Activated naive CD4-positive, alpha-beta T cell treated with anti-CD3 and anti-CD28 coated beads, Interleukin-2, amount 50 U/mL, for 72 hours (primary cell): ENCODE measurements at regions not wholly inside any gene's neighbourhood (a gene's known extent, or its start where the extent isn't known, plus 50 kb on each side); places are given as distances from the start of the nearest gene placed in this dataset.

Experiments used
- ATAC-seq, 2 donors: fragments of 150-1000 bp; cut with Tn5 transposase; 2 replicates each; pipeline ENCODE4 v1.10.0; 2021; ENCODE audit warnings: mild to moderate bottlenecking in 2 of 2, moderate library complexity in 2 of 2
- DNase-seq, 2 donors: peaks; one replicate each; pipeline ENCODE4 v3.0.0; 2021 to 2022; ENCODE audit warnings: low spot score in 2 of 2
- H3K27ac Mint-ChIP-seq, 2 donors: one replicate each; pipeline ENCODE4 v1.8.0; 2022; ENCODE audit warnings: mild to moderate bottlenecking in 2 of 2, mixed read lengths in 2 of 2
- H3K36me3 Mint-ChIP-seq, 2 donors: one replicate each; pipeline ENCODE4 v1.8.0; 2022; ENCODE audit warnings: mixed read lengths in 2 of 2
- H3K9me3 Mint-ChIP-seq, 2 donors: one replicate each; pipeline ENCODE4 v1.8.0; 2022; ENCODE audit warnings: mixed read lengths in 2 of 2

GRCh38 chr6:74867291-74867690, 338.6 kb downstream of the COL12A1 start:
- no peak overlapping the region for H3K27ac Mint-ChIP-seq
- no peaks in the 10 kb centered on the region for H3K36me3 Mint-ChIP-seq
- H3K9me3 Mint-ChIP-seq, result peaks cover 6 to 16% of the 10 kb centered on the region in 2 donors
- ATAC-seq, result no peak
- DNase-seq, result no peak

DNA sequence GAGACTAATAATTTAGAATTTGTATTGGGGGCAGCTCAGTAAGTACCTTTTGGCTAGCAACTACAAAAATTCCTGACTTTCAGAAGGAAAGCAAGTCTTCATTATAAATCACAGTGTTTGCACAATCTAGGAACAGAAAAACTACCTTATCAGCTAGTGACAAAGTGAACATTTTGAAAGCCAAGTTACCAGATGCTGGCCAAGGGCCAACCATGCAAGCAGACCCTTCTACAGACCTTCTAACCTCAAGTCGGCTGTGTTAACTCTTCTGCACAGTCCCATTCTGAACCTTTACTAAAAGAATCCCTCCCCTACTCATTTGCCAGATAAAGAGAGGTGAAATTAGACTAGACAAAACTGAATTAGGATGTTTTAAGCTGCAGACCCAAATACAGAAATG, 341.9 kb downstream of the COL12A1 start:
- Mint-ChIP-seq H3K36me3 (no peaks in the 10 kb centered on the region), H3K27ac (no peak overlapping the region), H3K9me3 (peaks cover 0 to 6% of the 10 kb centered on the region in 2 donors)
- DNase-seq (no peak), ATAC-seq (no peak)

DNA sequence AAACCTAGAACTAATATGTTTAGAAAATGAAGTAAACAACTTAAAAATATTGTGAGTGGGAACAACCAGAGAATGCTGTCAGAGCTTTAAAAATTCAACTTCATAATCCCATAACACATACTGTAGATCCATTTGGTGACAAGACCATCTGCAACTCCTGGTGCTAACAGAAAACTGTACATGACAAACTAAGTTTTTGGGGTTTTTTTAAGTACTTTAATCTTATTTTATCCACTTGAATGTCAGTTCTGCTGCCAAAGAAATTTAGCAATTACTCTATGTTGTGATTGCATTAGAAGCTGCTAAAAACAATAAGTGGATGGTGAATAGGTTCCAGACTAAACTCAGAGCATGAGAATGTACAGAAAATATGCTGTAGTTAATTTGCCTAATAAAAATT, 345.4 kb downstream of the COL12A1 start:
- H3K36me3 Mint-ChIP-seq, result no peaks in the 10 kb centered on the region
- no peaks in the 10 kb centered on the region for H3K9me3 Mint-ChIP-seq
- no peak for DNase-seq
- no peak for ATAC-seq
- H3K27ac Mint-ChIP-seq, result no peak overlapping the region

GRCh38 chr6:74857157-74857556, 348.7 kb downstream of the COL12A1 start:
- Mint-ChIP-seq H3K9me3 (no peaks in the 10 kb centered on the region), H3K36me3 (no peaks in the 10 kb centered on the region), H3K27ac (no peak overlapping the region)
- ATAC-seq (no peak), DNase-seq (no peak)

DNA sequence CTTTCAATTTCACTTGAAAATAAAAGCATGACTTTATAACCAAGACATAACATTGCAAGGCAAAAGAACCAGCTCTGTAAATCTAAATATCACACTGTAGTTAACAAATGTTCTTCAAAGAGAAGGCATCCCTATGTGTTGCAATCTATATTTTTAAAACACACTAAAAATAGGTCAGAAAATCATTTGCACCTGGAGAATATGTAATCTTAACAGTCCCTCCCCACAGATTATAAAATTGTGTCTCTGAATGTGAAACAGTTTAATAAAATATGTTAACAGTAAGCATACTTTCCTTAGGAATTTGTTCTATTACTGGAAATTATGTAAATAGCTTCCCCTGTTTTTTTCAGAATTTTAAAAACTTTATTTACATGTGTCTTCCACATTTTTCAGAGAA, 351.9 kb downstream of the COL12A1 start:
- H3K9me3 Mint-ChIP-seq, result no peaks in the 10 kb centered on the region
- ATAC-seq (no peak), DNase-seq (no peak)
- H3K27ac Mint-ChIP-seq, result no peak overlapping the region
- no peaks in the 10 kb centered on the region for H3K36me3 Mint-ChIP-seq

GRCh38 chr6:74851596-74851995, 354.3 kb downstream of the COL12A1 start:
- no peak overlapping the region for H3K27ac Mint-ChIP-seq
- no peak for DNase-seq
- no peaks in the 10 kb centered on the region for H3K9me3 Mint-ChIP-seq
- no peak for ATAC-seq
- H3K36me3 Mint-ChIP-seq, result no peaks in the 10 kb centered on the region

DNA sequence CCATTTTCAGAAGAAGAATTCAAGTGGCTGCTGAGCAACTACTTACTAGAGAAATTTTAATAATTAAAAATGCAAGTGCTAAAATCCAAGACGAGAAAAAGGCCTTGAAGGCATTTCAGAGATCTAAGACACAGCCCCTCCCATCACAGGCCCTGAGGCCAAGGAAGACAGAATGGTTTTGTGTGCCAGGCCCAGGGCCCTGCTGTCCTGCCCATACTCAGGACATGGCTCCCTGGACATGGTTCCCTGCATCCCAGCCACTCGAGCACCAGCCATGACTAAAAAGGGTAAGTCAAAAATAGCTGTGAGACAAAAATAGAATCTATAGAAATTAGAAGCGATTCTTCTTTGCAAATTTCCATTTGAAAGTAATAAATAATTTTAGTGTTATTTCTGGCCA, 364.9 kb downstream of the COL12A1 start:
- H3K27ac Mint-ChIP-seq, result no peak overlapping the region
- peaks cover 0 to 5% of the 10 kb centered on the region in 2 donors for H3K9me3 Mint-ChIP-seq
- H3K36me3 Mint-ChIP-seq, result no peaks in the 10 kb centered on the region
- DNase-seq, result no peak
- ATAC-seq, result no peak

GRCh38 chr6:74834967-74835366, 370.9 kb downstream of the COL12A1 start:
- Mint-ChIP-seq H3K27ac (no peak overlapping the region), H3K36me3 (no peaks in the 10 kb centered on the region), H3K9me3 (peaks cover 1 to 9% of the 10 kb centered on the region in 2 donors)
- no peak for ATAC-seq
- DNase-seq, result no peak

- ATAC-seq, result no peak
- Mint-ChIP-seq H3K9me3 (peaks cover 16 to 18% of the 10 kb centered on the region in 2 donors), H3K36me3 (no peaks in the 10 kb centered on the region), H3K27ac (no peak overlapping the region)
- DNase-seq, result no peak
These were observed 379.6 kb downstream of the COL12A1 start for GRCh38 chr6:74826263-74826662.

DNA sequence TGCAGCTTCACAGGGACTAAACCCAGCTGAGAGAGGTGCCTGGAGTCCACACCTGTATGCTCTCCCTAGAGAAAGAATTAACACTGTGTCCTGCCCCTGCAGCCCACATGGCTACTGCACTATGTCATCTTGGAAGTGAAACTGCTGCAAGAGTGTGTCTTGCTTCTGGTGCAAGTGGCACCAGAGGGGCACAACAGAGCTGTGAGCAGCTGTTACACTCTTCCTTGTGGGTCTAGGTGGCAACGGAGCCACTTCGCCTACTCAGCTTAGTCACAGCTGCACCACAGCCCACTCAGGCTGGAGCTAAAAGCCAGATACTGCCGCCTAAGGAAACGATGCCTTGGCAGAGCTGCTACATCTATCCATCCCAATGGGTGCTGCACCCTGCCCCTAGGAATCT, 391.4 kb downstream of the COL12A1 start:
- no peaks in the 10 kb centered on the region for H3K36me3 Mint-ChIP-seq
- DNase-seq (no peak), ATAC-seq (no peak)
- H3K9me3 Mint-ChIP-seq, result peaks cover 29 to 31% of the 10 kb centered on the region in 2 donors
- no peak overlapping the region for H3K27ac Mint-ChIP-seq

DNA sequence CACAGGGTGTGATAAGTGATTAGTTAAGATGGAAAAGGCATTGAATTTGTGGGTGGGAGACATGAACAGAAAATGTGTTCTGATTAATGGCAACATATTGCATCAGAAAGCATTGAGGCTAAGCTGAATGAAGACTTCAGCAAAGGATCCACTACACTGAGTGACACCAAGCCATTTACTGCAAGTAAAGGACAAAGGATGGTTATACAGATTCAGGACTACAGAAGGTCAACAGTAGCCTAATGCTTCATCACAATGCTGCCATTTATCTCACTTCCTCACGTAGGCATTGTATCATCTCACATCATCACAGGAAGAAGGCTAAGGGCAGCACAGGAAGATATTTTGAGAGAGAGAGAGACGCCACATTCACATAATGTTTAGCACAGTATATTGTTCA, 398.2 kb downstream of the COL12A1 start:
- peaks cover 0 to 9% of the 10 kb centered on the region in 2 donors for H3K9me3 Mint-ChIP-seq
- no peaks in the 10 kb centered on the region for H3K36me3 Mint-ChIP-seq
- DNase-seq, result no peak
- no peak for ATAC-seq
- H3K27ac Mint-ChIP-seq, result no peak overlapping the region

DNA sequence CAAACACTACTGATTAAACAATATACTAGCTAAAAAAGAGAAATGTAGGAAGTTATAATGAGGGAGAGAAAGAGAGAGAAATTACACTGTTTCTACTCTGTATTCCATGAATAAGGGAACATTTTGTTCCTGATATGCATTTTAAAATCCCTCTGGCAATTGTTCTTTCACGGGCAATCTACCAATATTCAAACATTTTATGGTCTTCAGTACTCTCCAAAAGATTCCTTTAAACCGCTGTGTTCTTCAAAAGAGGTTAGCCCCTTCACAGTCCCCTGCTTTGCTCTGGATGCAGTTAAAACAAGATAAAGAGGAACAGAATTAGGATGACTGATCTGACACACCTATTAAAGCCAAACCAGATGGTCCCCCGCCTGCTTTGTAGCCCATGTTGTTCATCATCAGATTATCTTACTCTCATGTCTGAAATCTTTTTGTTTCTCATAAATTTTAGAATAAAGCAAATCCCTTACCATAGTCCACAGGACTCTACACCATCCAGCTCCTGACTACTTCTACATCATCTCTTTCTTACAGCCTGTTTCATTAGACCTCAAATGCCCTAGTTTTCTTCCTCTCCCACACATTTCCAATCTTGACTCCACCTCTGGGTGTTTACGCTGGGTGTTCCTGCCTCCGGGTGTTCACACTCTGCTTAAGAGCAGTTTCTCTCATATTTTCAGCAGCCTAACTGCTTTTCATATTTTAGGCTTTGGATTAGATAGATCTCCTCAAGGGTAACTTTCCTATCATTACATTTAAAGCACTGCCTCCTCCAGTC, 399.7 kb downstream of the COL12A1 start:
- DNase-seq (no peak), ATAC-seq (no peak)
- H3K27ac Mint-ChIP-seq, result no peak overlapping the region
- no peaks in the 10 kb centered on the region for H3K36me3 Mint-ChIP-seq
- H3K9me3 Mint-ChIP-seq, result peaks cover 0 to 9% of the 10 kb centered on the region in 2 donors

- no peak for DNase-seq
- no peak for ATAC-seq
- H3K9me3 Mint-ChIP-seq, result peaks cover 25 to 26% of the 10 kb centered on the region in 2 donors
- H3K27ac Mint-ChIP-seq, result no peak overlapping the region
- peaks cover 5 to 7% of the 10 kb centered on the region in 2 donors for H3K36me3 Mint-ChIP-seq
These were observed 407.6 kb downstream of the COL12A1 start for GRCh38 chr6:74798302-74798701.

GRCh38 chr6:74785236-74785635, 420.6 kb downstream of the COL12A1 start:
- DNase-seq, result no peak
- H3K9me3 Mint-ChIP-seq, result peaks cover 16 to 24% of the 10 kb centered on the region in 2 donors
- H3K36me3 Mint-ChIP-seq, result peaks cover 0 to 5% of the 10 kb centered on the region in 2 donors
- no peak overlapping the region for H3K27ac Mint-ChIP-seq
- no peak for ATAC-seq

DNA sequence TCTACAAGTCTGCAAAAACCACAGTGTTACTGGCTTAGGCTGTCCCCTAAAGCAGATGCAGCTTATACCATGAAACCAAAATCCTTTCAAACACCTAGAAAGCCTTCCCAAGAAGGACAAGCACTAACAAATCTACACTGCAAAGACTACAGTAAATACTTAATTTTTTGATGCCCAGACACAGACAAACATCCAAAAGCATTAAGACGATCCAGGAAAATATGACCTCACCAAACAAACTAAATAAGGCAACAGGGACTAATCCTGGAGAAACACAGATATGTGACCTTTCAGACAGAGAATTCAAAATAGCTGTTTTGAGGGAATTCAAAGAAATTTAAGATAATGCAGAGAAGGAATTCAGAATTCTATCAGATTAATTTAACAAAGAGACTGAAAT, 423.5 kb downstream of the COL12A1 start:
- Mint-ChIP-seq H3K9me3 (peaks cover 16 to 19% of the 10 kb centered on the region in 2 donors), H3K36me3 (no peaks in the 10 kb centered on the region), H3K27ac (no peak overlapping the region)
- DNase-seq (no peak), ATAC-seq (no peak)

GRCh38 chr6:74780831-74781230, 425.0 kb downstream of the COL12A1 start:
- no peaks in the 10 kb centered on the region for H3K36me3 Mint-ChIP-seq
- peaks cover 19 to 20% of the 10 kb centered on the region in 2 donors for H3K9me3 Mint-ChIP-seq
- ATAC-seq (no peak), DNase-seq (no peak)
- no peak overlapping the region for H3K27ac Mint-ChIP-seq

DNA sequence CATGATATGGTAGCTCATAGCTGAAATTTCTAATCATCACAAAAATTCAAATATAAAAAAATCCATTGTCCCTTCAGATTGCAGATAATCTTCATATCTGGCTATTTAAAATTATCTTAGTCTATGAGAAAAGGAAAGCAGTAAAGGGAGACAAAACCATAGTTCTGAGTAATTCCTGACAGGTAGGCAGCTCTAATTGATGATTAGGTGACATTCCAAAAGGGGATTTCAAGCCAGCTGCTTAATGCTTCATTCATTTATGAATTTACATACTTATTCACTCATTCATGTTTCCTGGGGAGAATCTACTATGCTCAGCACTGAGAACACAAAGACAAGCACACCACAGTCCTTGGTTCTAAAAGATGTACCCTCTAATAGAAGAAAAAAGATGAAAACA, 437.1 kb downstream of the COL12A1 start:
- Mint-ChIP-seq H3K27ac (no peak overlapping the region), H3K9me3 (peaks cover 0 to 3% of the 10 kb centered on the region in 2 donors), H3K36me3 (no peaks in the 10 kb centered on the region)
- DNase-seq (no peak), ATAC-seq (no peak)

DNA sequence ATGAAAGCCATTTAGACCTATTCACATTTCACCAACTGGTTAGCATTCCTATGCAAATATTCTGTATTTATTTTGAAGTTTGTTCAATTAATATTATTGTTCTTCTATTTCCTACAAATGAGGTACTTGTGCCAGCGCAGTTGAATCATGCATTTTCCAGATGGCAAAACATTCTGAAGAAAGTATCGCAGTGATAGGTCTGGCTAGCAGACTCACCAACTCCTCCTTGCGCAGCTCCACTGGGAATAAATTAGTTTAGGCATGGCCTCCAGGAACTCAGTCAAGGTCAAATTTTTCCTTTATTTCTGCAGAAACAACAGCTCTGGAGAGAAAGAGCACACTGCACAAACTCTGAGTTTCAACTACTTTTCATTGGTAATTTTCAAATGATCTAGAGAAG, 437.7 kb downstream of the COL12A1 start:
- DNase-seq, result no peak
- H3K9me3 Mint-ChIP-seq, result peaks cover 0 to 3% of the 10 kb centered on the region in 2 donors

More for the DNA sequence above, 437.7 kb downstream of the COL12A1 start:
- H3K36me3 Mint-ChIP-seq, result no peaks in the 10 kb centered on the region
- H3K27ac Mint-ChIP-seq, result no peak overlapping the region
- ATAC-seq, result no peak
